Lung (tissue), 11 donors: ENCODE measurements at regions not wholly inside any gene's neighbourhood (a gene's known extent, or its start where the extent isn't known, plus 50 kb on each side); places are given as distances from the start of the nearest gene placed in this dataset.

Experiments
- ATAC-seq: fragments of 200-7000 bp; cut with Tn5 transposase; one replicate; pipeline ENCODE4 v1.9.1; 2020; ENCODE audit warnings: moderate number of reproducible peaks; ENCODE audit not compliant: insufficient read depth, low FRiP score
- DNase-seq, 3 donors: peaks; one replicate each; pipeline ENCODE4 v3.0.0-alpha.2; 2013 to 2017
- H3K27ac ChIP-seq, 2 donors: one replicate each; pipeline ENCODE4 v1.5.1; 2013; ENCODE audit warnings: mild to moderate bottlenecking in 2 of 2, moderate library complexity in 2 of 2, control low read depth in 1 of 2, inconsistent platforms in 1 of 2, low read depth in 1 of 2, low read length in 1 of 2
- H3K27me3 ChIP-seq, 3 donors: one replicate each; pipeline ENCODE4 v1.5.1; 2013; ENCODE audit warnings: low read length in 2 of 3; ENCODE audit not compliant: control insufficient read depth in 3 of 3, insufficient read depth in 3 of 3
- H3K36me3 ChIP-seq, 4 donors: one replicate each; pipeline ENCODE4 v1.5.1; 2013; ENCODE audit warnings: low read length in 4 of 4, mild to moderate bottlenecking in 1 of 4, moderate library complexity in 1 of 4; ENCODE audit not compliant: control insufficient read depth in 4 of 4, insufficient read depth in 4 of 4
- H3K4me1 ChIP-seq, 5 donors: one replicate each; pipeline ENCODE4 v1.5.1; 2013; ENCODE audit warnings: low read length in 5 of 5, mild to moderate bottlenecking in 2 of 5, moderate library complexity in 1 of 5; ENCODE audit not compliant: control insufficient read depth in 5 of 5, insufficient read depth in 5 of 5
- H3K4me3 ChIP-seq: one replicate; pipeline ENCODE4 v1.5.1; 2013; ENCODE audit warnings: mild to moderate bottlenecking, control low read depth, moderate library complexity
- H3K9ac ChIP-seq, 2 donors: one replicate each; pipeline ENCODE4 v1.5.1; 2013; ENCODE audit warnings: low read length in 2 of 2, control low read depth in 1 of 2; ENCODE audit not compliant: insufficient read depth in 1 of 2
- H3K9me3 ChIP-seq, 4 donors: one replicate each; pipeline ENCODE4 v1.5.1; 2013; ENCODE audit warnings: low read length in 3 of 4, mild to moderate bottlenecking in 1 of 4, moderate library complexity in 1 of 4; ENCODE audit not compliant: control insufficient read depth in 4 of 4, insufficient read depth in 3 of 4
- WGBS, 2 donors: extraction: QIAGEN DNeasy Blood & Tissue Kit; methylation state at CpG; one replicate each; pipeline ENCODE4 v1.1.7; 2013; 5-methylcytosine and 5-hydroxymethylcytosine counted together
- TF ChIP-seq, protein P1 (sequence below): IDR thresholded peaks from 2 replicates; pipeline ENCODE4 v1.5.1; 2012; ENCODE audit warnings: mild to moderate bottlenecking; ENCODE audit errors: control extremely low read depth, extremely low read depth
- donor health status: control.
- donor health status: control.
- donor health status: Bipolar disorder and iron deficiency.
- donor health status: healthy.
- donor health status: DM: yes; HTN: yes; CAD: no.

DNA sequence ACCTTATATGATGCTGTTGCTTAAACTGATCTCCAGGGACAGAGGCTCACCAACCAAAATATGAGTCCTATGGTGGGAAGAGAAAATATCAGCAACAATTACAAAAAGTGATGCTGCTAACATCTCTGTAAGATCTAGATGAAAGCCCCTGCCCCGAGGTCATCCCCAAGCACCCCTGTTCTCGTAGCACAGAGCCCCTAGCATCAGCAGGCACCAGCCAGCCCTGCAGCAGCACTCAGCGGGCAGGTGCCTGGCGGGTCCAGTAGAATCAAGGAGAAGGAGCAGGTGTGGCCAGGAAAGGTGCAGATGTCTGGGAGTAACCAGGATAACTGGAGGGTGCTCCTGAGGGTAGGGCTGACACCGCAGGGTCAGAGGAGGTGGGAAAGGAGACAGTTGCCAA lies 474.2 kb upstream of the MYT1L start:
- no peaks in the 10 kb centered on the region for H3K27me3 ChIP-seq
- peaks cover 0 to 19% (median 2%) of the 10 kb centered on the region in 4 donors for H3K9me3 ChIP-seq
- H3K4me3 ChIP-seq = no peak overlapping the region
- WGBS, 2 donors = 75 to 81% methylated on average over 5 of the region's 5 CpGs
- DNase-seq (no peak), ATAC-seq (no peak)
- H3K9ac ChIP-seq = no peak overlapping the region
- H3K27ac ChIP-seq = no peak overlapping the region
- no peaks in the 10 kb centered on the region for H3K36me3 ChIP-seq
- no peaks in the 10 kb centered on the region for H3K4me1 ChIP-seq
- TF ChIP-seq, protein P1, sequence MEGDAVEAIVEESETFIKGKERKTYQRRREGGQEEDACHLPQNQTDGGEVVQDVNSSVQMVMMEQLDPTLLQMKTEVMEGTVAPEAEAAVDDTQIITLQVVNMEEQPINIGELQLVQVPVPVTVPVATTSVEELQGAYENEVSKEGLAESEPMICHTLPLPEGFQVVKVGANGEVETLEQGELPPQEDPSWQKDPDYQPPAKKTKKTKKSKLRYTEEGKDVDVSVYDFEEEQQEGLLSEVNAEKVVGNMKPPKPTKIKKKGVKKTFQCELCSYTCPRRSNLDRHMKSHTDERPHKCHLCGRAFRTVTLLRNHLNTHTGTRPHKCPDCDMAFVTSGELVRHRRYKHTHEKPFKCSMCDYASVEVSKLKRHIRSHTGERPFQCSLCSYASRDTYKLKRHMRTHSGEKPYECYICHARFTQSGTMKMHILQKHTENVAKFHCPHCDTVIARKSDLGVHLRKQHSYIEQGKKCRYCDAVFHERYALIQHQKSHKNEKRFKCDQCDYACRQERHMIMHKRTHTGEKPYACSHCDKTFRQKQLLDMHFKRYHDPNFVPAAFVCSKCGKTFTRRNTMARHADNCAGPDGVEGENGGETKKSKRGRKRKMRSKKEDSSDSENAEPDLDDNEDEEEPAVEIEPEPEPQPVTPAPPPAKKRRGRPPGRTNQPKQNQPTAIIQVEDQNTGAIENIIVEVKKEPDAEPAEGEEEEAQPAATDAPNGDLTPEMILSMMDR = no peak

DNA sequence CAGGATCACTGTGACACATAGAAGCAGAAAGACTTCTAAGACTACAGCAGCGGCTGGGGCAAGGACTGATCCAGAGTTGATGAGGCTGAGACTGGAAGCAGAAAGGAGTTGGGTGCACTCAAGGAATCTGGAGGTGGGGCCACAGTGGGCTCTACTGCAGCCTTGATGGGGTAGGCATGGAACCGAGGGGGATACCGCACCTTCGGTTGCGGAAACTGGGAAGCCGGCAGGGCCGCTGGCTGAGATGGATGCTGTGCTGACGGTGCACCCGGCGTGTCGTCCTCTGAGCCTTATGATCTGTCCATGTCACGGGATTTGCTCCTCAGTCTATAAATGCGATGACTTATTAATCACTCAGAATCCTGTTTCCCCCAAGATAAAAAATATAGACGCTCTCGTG lies 473.5 kb upstream of the MYT1L start:
- no peak overlapping the region for H3K27ac ChIP-seq
- no peaks in the 10 kb centered on the region for H3K36me3 ChIP-seq
- peaks cover 0 to 17% (median 2%) of the 10 kb centered on the region in 4 donors for H3K9me3 ChIP-seq
- H3K4me3 ChIP-seq = no peak overlapping the region
- TF ChIP-seq, protein P1 = no peak
- 95 to 96% methylated on average over 15 of the region's 15 CpGs for WGBS, 2 donors
- no peaks in the 10 kb centered on the region for H3K27me3 ChIP-seq
- DNase-seq (no peak), ATAC-seq (no peak)
- no peaks in the 10 kb centered on the region for H3K4me1 ChIP-seq
- H3K9ac ChIP-seq = no peak overlapping the region

DNA sequence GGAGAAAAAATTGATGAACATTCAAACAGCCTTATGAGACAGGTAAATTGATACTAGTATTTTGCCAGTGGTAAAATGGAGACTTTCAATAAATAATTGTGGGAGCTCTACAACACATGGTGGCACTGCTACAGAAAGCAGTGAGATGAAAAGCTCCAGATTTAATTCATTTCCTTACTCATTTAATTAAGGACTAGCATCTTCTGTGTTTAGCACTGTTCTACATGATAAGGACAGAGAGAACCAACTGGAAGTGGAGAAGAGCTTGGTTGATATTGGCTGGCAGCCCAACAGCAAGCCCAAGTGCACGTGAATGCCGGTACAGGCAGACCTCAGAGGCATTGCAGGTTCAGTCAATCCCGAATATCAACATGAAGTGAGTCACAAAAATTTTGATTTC lies 470.4 kb upstream of the MYT1L start:
- H3K27ac ChIP-seq = no peak overlapping the region
- no peak for ATAC-seq
- DNase-seq = no peak
- H3K4me1 ChIP-seq = no peaks in the 10 kb centered on the region
- H3K4me3 ChIP-seq = no peak overlapping the region
- H3K27me3 ChIP-seq = peaks cover 0 to 3% (median 0%) of the 10 kb centered on the region in 3 donors
- H3K36me3 ChIP-seq = no peaks in the 10 kb centered on the region
- peaks cover 0 to 10% (median 2%) of the 10 kb centered on the region in 4 donors for H3K9me3 ChIP-seq
- no peak overlapping the region for H3K9ac ChIP-seq
- TF ChIP-seq, protein P1 = no peak
- WGBS, 2 donors = 83 to 96% methylated on average over 3 of the region's 3 CpGs

DNA sequence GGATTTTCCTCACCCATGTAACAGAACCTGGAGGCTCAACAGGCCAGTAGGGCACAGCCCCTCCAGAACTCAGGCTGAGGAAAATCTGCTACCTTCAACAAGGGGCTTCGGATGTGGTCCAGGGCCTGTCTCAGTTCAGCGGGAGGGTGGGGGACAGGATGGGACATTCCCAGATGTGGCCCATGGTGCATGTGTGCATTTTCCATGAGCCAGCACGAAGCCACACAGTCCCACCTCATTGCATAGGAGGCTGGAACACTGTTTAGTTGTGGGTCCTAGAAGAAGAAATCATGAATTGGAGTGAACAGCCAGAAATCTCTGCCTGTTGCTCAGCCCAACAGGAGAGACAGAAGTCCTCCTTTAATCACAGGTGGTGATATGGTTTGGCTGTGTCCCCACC lies 469.6 kb upstream of the MYT1L start:
- no peak for ATAC-seq
- H3K4me3 ChIP-seq = no peak overlapping the region
- H3K4me1 ChIP-seq = no peaks in the 10 kb centered on the region
- peaks cover 0 to 3% (median 0%) of the 10 kb centered on the region in 3 donors for H3K27me3 ChIP-seq
- TF ChIP-seq, protein P1 = no peak
- H3K27ac ChIP-seq = no peak overlapping the region
- H3K9ac ChIP-seq = no peak overlapping the region
- DNase-seq = no peak
- peaks cover 0 to 10% (median 2%) of the 10 kb centered on the region in 4 donors for H3K9me3 ChIP-seq
- 81 to 89% methylated on average over 3 of the region's 3 CpGs for WGBS, 2 donors
- no peaks in the 10 kb centered on the region for H3K36me3 ChIP-seq
